Smooth muscle cell (in vitro differentiated cells): ENCODE measurements at regions not wholly inside any gene's neighbourhood (a gene's known extent, or its start where the extent isn't known, plus 50 kb on each side); places are given as distances from the start of the nearest gene placed in this dataset.

ENCODE experiments used
- DNase-seq: peaks from one replicate; lab custom pipeline; 2025; ENCODE audit not compliant: unreplicated experiment; lab: John Stamatoyannopoulos, UW
- H2AFZ ChIP-seq: fragments of 200-600 bp; sonication (generic); 2 replicates; pipeline ENCODE4 v1.6.0; 2016; ENCODE audit warnings: antibody characterized with exemption, low read depth, mild to moderate bottlenecking
- H3F3A ChIP-seq: fragments of 200-600 bp; sonication (generic); 2 replicates; pipeline ENCODE4 v1.6.0; 2017; ENCODE audit warnings: antibody characterized with exemption, low read depth
- H3K27ac ChIP-seq: fragments of 200-600 bp; sonication (generic); 2 replicates; pipeline ENCODE4 v1.5.1; 2016; ENCODE audit warnings: low read depth, mild to moderate bottlenecking
- H3K27me3 ChIP-seq: fragments of 200-600 bp; sonication (generic); 2 replicates; pipeline ENCODE4 v1.6.1; 2016; ENCODE audit warnings: low read depth, mild to moderate bottlenecking
- H3K36me3 ChIP-seq: fragments of 200-600 bp; sonication (generic); 2 replicates; pipeline ENCODE4 v1.5.1; 2016; ENCODE audit warnings: low read depth
- H3K4me1 ChIP-seq: fragments of 200-600 bp; sonication (generic); 2 replicates; pipeline ENCODE4 v1.5.1; 2016; ENCODE audit warnings: low read depth
- H3K4me2 ChIP-seq: fragments of 200-600 bp; sonication (generic); 2 replicates; pipeline ENCODE4 v1.6.0; 2016; ENCODE audit warnings: mild to moderate bottlenecking
- H3K4me3 ChIP-seq: fragments of 200-600 bp; sonication (generic); 2 replicates; pipeline ENCODE4 v1.5.1; 2016; ENCODE audit warnings: mild to moderate bottlenecking
- H3K79me2 ChIP-seq: fragments of 200-600 bp; sonication (generic); 2 replicates; pipeline ENCODE4 v1.6.0; 2016; ENCODE audit warnings: low read depth, mild to moderate bottlenecking
- H3K9ac ChIP-seq: fragments of 200-600 bp; sonication (generic); 2 replicates; pipeline ENCODE4 v1.6.0; 2016; ENCODE audit warnings: low read depth
- H3K9me3 ChIP-seq: fragments of 200-600 bp; sonication (generic); replicated peaks from 2 replicates; pipeline ENCODE4 v1.5.1; 2016; ENCODE audit warnings: low read depth
- H4K20me1 ChIP-seq: fragments of 200-600 bp; sonication (generic); 2 replicates; pipeline ENCODE4 v1.6.0; 2016; ENCODE audit warnings: low read depth
- WGBS: methylation state at CpG from one replicate; pipeline ENCODE4 v1.1.7; 2016; ENCODE audit warnings: low lambda C conversion rate; 5-methylcytosine and 5-hydroxymethylcytosine counted together
- TF ChIP-seq, protein P1 (sequence below): fragments of 200-600 bp; sonication (generic); IDR thresholded peaks from 2 replicates; pipeline ENCODE4 v1.5.1; 2017; ENCODE audit warnings: borderline replicate concordance, mild to moderate bottlenecking, antibody characterized with exemption; ENCODE audit not compliant: insufficient read depth, poor library complexity, severe bottlenecking

GRCh38 chr12:92045852-92046251 lies 99.8 kb downstream of the BTG1 start:
- Histone ChIP-seq H3K27ac (no peak overlapping the region), H3K36me3 (no peaks in the 10 kb centered on the region), H3K4me3 (no peak overlapping the region), H3K27me3 (no peaks in the 10 kb centered on the region), H3K4me1 (no peaks in the 10 kb centered on the region), H3K9ac (no peak overlapping the region), H2AFZ (no peak overlapping the region), H4K20me1 (no peaks in the 10 kb centered on the region), H3K79me2 (no peaks in the 10 kb centered on the region), H3K4me2 (no peak overlapping the region), H3K9me3 (no peaks in the 10 kb centered on the region), H3F3A (no peaks in the 10 kb centered on the region)
- TF ChIP-seq, protein P1, sequence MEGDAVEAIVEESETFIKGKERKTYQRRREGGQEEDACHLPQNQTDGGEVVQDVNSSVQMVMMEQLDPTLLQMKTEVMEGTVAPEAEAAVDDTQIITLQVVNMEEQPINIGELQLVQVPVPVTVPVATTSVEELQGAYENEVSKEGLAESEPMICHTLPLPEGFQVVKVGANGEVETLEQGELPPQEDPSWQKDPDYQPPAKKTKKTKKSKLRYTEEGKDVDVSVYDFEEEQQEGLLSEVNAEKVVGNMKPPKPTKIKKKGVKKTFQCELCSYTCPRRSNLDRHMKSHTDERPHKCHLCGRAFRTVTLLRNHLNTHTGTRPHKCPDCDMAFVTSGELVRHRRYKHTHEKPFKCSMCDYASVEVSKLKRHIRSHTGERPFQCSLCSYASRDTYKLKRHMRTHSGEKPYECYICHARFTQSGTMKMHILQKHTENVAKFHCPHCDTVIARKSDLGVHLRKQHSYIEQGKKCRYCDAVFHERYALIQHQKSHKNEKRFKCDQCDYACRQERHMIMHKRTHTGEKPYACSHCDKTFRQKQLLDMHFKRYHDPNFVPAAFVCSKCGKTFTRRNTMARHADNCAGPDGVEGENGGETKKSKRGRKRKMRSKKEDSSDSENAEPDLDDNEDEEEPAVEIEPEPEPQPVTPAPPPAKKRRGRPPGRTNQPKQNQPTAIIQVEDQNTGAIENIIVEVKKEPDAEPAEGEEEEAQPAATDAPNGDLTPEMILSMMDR = no peak
- 96% methylated on average over 2 of the region's 2 CpGs for WGBS
- DNase-seq = no peak

DNA sequence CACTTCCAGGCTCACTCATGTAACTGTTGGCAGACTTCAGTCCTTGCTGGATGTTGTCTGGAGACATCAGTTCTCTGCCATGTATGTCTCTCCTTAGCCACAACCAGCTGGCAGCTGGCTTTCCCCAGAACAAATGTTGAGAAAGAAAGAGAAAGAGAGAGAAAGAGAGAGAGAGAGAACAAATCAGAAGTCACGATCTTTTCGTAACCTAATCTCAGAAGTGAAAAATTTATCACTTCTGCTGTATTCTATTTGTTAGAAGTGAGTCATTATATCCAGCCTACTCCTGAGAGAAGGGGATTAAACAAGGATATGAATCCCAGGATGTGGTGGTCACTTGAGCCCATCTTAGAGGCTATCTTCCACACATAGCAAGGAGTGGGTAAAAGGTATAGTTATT lies 101.2 kb downstream of the BTG1 start:
- no peaks in the 10 kb centered on the region for H4K20me1 ChIP-seq
- no peaks in the 10 kb centered on the region for H3K79me2 ChIP-seq
- H3K27me3 ChIP-seq = no peaks in the 10 kb centered on the region
- no peak overlapping the region for H2AFZ ChIP-seq
- H3K36me3 ChIP-seq = no peaks in the 10 kb centered on the region
- no peak overlapping the region for H3K27ac ChIP-seq
- TF ChIP-seq, protein P1 = no peak
- H3K4me1 ChIP-seq = no peaks in the 10 kb centered on the region
- 57% methylated on average over 2 of the region's 2 CpGs for whole genome bisulfite sequencing
- H3K9ac ChIP-seq = no peak overlapping the region
- no peak overlapping the region for H3K4me2 ChIP-seq
- no peaks in the 10 kb centered on the region for H3K9me3 ChIP-seq
- no peak overlapping the region for H3K4me3 ChIP-seq
- no peaks in the 10 kb centered on the region for H3F3A ChIP-seq
- DNase-seq = no peak

GRCh38 chr12:92042791-92043531 lies 102.7 kb downstream of the BTG1 start:
- Histone ChIP-seq H3K9ac (no peak overlapping the region), H3K79me2 (no peaks in the 10 kb centered on the region), H3K4me3 (no peak overlapping the region), H3F3A (no peaks in the 10 kb centered on the region), H3K9me3 (no peaks in the 10 kb centered on the region), H4K20me1 (no peaks in the 10 kb centered on the region), H3K36me3 (no peaks in the 10 kb centered on the region), H3K27ac (no peak overlapping the region), H2AFZ (no peak overlapping the region), H3K4me1 (no peaks in the 10 kb centered on the region), H3K27me3 (no peaks in the 10 kb centered on the region), H3K4me2 (no peak overlapping the region)
- 81% methylated on average over 5 of the region's 5 CpGs for WGBS
- no peak for DNase-seq
- TF ChIP-seq, protein P1 = no peak

DNA sequence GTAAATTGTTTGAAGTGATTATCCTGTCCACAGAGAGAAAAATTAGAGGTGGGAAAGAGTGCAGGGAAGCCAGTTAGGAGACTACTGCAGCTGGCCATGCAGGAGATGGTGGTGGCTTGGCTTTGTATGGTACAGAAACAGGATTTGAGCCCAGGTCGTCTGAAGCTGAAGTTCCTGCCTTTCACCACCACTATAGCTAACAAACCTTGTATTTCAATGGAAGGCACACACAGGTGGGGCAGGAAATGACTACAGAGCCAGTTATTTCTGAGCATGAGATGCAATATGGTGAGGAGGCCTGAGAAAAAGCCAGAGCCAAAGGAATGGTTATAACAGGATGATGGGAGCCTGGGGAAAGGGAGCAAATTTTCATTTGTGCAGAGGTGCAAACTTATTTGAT lies 103.9 kb downstream of the BTG1 start:
- no peak overlapping the region for H3K27ac ChIP-seq
- 21% methylated on average over 1 of the region's 1 CpG for WGBS

More for the DNA sequence above, 103.9 kb downstream of the BTG1 start:
- H3K9ac ChIP-seq = no peak overlapping the region
- H3F3A ChIP-seq = no peaks in the 10 kb centered on the region
- H3K9me3 ChIP-seq = no peaks in the 10 kb centered on the region
- TF ChIP-seq, protein P1 = no peak
- no peaks in the 10 kb centered on the region for H3K79me2 ChIP-seq
- no peak overlapping the region for H3K4me2 ChIP-seq
- H3K4me3 ChIP-seq = no peak overlapping the region
- no peak overlapping the region for H2AFZ ChIP-seq
- H3K4me1 ChIP-seq = no peaks in the 10 kb centered on the region
- no peak for DNase-seq
- H3K36me3 ChIP-seq = no peaks in the 10 kb centered on the region
- no peaks in the 10 kb centered on the region for H3K27me3 ChIP-seq
- H4K20me1 ChIP-seq = no peaks in the 10 kb centered on the region
